Stimulated activated CD8-positive, alpha-beta memory T cell treated with anti-CD3 and anti-CD28 coated beads, Interleukin-4, amount 100 ng/mL, for 1 hour (primary cell): ENCODE measurements at regions not wholly inside any gene's neighbourhood (a gene's known extent, or its start where the extent isn't known, plus 50 kb on each side); places are given as distances from the start of the nearest gene placed in this dataset.
A peak's percentile ranks its signal among the peaks of the same experiment; 100 is the strongest.
"Not testable (repeated sequence)": the region's sequence is repeated elsewhere in the genome, so short reads cannot be mapped to it uniquely, and the experiment has no call there.

ENCODE experiments used
- DNase-seq, 2 donors: peaks; one replicate each; pipeline ENCODE4 v3.0.0-alpha.2; 2020; ENCODE audit warnings: low read depth in 2 of 2, low spot score in 1 of 2

DNA sequence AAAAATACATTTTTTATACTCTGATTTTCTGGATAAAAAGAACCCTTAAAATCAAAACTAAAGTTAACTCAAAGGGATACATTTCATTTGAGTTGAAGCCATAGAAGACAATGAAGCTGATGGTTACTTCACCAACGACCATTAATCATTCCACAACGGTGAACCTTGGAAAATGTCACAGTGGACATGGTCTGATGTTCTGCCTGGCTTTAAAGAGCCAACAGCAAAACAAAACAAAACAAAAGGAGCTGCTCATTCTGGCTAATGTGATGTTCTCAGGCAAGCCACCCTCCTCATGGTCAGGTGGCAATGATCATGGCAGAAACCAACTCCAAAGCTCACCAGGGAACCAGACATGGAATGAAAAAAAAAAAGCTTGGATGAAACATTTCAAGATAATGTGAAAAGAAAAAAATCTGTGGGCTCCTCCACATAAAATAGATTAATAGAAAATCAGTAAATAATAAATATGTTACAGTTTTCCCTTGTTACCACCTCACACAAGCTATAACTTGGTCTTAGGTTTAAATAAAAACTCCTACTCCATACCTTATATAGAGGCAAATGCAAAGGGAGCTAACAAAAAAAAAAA is 90.1 kb upstream of the SERTAD2 start:
- no peak for DNase-seq

- no peak for DNase-seq
These were observed 91.8 kb upstream of the SERTAD2 start for GRCh38 chr2:64745562-64745961.

DNA sequence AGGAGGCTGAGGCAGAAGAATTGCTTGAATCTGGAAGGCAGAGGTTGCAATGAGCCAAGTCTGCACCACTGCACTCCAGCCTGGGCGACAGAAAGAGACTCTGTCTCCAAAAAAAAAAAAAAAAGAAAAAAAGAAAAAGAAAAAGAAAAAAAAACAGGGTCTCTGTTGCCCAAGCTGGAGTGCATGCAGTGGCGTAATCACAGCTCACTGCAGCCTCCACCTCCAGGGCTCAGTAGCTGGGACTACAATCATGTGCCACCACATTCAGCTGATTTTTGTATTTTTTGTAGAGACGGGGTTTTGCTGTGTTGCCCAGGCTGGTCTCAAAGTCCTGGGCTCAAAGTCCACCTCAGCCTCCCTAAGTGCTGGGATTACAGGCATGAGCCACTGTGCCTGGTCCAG is 94.0 kb upstream of the SERTAD2 start:
- not testable (repeated sequence) for DNase-seq

GRCh38 chr2:64748147-64748546 is 94.4 kb upstream of the SERTAD2 start:
- DNase-seq: no peak

- no peak for DNase-seq
These were observed 94.8 kb upstream of the SERTAD2 start for GRCh38 chr2:64748561-64748960.

DNA sequence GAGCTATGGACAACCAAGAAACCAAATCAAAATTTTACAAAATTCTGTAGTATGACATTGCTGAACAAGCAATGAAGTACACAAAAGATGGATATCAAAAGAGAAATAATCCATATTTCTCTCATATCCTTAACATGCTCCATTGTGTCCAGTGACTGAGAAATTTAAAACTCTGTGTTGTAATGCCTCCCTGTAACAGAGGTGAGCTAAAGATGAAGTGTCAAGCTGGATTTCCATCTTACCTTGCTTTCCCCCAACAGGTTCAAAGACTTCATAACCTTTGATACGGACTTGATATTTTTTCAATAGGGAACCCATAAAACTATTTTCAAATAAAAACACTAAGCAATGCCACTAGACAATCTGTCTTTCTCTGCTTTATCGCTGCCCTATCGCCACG is 95.7 kb upstream of the SERTAD2 start:
- no peak for DNase-seq

GRCh38 chr2:64750001-64750816 is 96.5 kb upstream of the SERTAD2 start:
- no peak for DNase-seq

DNA sequence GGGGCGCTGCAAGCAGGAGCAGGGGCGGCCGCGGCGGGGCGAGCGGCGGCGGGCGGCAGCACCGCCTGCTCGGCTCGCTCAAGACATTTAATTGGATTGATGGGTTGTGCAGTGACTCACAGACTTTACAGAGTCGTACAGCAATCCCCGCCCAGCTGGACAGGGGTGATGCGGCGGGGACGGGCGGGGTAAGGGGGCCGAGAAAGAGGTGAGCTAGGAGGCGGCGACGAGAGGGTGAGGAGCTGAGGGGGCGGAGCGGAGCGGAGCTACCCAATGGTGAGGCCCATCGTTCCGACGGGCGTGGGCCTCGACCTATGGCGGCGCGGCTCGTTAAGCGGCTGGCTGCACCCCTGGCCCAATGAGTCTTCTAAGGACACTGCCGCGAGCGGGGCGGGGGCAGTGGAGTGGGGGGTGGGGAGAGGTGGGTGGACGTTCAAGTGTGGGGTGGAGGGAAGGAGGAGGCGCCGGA is 97.1 kb upstream of the SERTAD2 start:
- peak; percentile 80 to 94 for DNase-seq

GRCh38 chr2:64751286-64752260 is 97.9 kb upstream of the SERTAD2 start:
- no peak for DNase-seq

- DNase-seq: no peak
These were observed 99.7 kb upstream of the SERTAD2 start for GRCh38 chr2:64753399-64753798.

DNA sequence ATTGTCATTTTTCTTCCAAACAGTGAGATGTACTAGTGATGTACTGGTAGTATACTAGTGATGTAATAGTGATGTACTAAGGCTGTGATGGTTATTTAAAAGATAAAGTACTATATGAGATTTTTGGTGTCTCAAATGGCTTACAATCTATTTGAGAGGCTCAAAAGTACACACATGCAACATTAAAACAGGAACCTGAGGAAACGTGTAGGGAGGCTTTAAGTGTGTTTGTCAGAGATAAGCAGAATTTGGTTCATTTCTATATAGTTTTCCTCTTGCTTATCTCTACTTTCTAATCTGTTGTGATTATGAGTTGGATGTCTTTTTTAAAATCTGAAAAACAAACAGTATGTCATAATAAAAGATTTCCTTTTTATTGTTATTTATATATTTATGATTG is 100.9 kb upstream of the SERTAD2 start:
- DNase-seq: no peak

DNA sequence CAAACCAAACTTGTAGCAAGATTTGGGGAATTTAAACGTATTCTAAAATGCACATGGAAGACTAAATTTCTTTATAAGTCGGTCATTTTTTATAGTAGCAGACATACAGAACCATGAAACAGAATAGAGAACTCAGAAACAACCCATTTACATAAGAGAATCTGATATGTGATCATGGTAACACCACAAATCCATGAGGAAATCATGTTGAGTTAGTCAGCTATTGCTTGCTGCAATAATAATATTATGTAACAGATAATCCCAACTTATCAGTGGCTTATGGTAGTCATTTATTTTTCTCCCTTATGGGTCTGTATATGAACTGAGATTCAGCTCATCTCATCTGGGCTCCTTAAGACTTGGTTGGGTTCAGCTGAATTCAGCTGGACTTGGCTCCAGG is 103.4 kb upstream of the SERTAD2 start:
- no peak for DNase-seq

GRCh38 chr2:64760128-64760527 is 106.4 kb upstream of the SERTAD2 start:
- no peak for DNase-seq

- no peak for DNase-seq
These were observed 108.7 kb upstream of the SERTAD2 start for GRCh38 chr2:64762301-64762997.

DNA sequence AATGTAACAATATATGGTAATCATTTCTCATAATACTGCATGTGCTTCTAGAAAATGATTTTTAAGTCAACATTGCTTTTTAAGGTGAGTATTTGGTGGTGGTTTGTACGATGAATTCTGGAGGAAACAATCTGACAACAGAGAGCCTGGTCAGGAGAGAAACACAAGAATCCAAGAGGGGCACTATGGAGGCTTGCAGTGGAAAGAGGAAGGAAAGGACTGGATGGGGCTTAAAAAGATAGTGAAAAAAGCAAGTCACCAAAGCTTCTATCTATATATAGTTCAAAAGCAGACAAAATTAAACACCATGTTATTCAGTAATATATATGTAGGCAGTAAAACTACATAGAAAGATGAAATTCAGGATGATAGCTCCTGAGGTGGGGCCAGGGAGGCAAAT is 109.4 kb upstream of the SERTAD2 start:
- DNase-seq: no peak

GRCh38 chr2:64765160-64765805 is 111.6 kb upstream of the SERTAD2 start:
- no peak for DNase-seq

- DNase-seq: no peak
These were observed 113.3 kb upstream of the SERTAD2 start for GRCh38 chr2:64766841-64767669.

DNA sequence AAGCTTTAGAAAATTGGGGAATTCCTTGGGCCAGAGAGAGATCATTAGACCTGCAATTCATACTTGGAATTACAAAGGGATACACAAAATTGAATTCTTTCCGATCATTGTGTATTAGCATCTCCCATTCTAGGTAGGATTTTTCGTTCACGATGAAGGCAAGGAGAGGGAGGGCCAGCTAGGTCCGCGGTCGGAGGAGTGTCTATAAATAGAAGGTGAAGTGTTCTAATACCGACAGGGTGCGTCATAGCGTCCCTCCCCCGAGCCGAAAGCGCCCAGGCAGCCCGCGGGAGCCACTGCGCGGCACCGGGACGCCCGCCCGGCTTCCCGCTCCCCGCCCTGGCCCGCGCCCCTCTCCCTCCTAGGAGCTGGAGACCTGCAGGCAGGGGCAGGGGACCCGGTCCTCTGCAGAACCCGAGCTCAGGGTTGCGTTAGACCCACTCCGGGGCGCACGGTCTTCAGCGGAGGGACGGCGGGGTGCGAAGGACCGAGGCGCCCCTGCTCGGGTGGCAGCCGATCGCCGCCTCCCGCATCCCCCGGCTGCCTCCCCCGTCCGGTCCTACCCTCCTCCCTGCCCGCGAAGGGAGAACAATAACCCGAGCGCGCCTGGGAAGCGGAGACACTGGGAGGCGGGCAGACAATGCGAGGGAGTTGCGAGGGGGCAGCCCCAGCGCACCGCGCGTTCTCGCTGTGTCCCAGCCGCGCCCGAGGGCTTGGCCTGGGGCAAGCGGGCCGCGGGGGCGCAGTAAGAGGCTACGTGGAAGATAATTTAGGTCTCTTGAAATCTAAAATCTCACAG is 114.2 kb upstream of the SERTAD2 start:
- DNase-seq: peak in 1 of 2 donors; percentile 62
